ENCODE measurements at regions not wholly inside any gene's neighbourhood (a gene's known extent, or its start where the extent isn't known, plus 50 kb on each side); places are given as distances from the start of the nearest gene placed in this dataset.
"Not testable (repeated sequence)": the region's sequence is repeated elsewhere in the genome, so short reads cannot be mapped to it uniquely, and the experiment has no call there.

GRCh38 chr12:42906801-42907200 lies 317.3 kb upstream of the PRICKLE1 start:
- H4K91ac ChIP-seq (ENCODE audit: low read depth, low read length); H3K4me1 ChIP-seq (ENCODE audit: control insufficient read depth in 1 of 2, insufficient read depth in 2 of 2, low read length in 2 of 2); H3K79me1 ChIP-seq (ENCODE audit: low read length); H2BK5ac ChIP-seq (ENCODE audit: low read depth, low read length, poor library complexity); H3K9ac ChIP-seq (ENCODE audit: low read length); H3K9me3 ChIP-seq (ENCODE audit: insufficient read depth, low read depth, low read length); H3K14ac ChIP-seq (ENCODE audit: low read length); H3K23ac ChIP-seq (ENCODE audit: low read length); H4K8ac ChIP-seq (ENCODE audit: low read depth, low read length); DNase-seq; H2BK12ac ChIP-seq (ENCODE audit: low read length); H3K4ac ChIP-seq (ENCODE audit: low read depth, low read length); H3K18ac ChIP-seq (ENCODE audit: low read length); H2AFZ ChIP-seq (ENCODE audit: insufficient read depth, low read length, poor library complexity); H3K36me3 ChIP-seq (ENCODE audit: control insufficient read depth in 1 of 2, insufficient read depth in 2 of 2, low read length in 2 of 2); H3K4me2 ChIP-seq (ENCODE audit: low read length); H2AK5ac ChIP-seq (ENCODE audit: low read length); H2BK120ac ChIP-seq (ENCODE audit: insufficient read depth, low read length, poor library complexity); H4K12ac ChIP-seq (ENCODE audit: low read depth, low read length); H3K79me2 ChIP-seq (ENCODE audit: control insufficient read depth, insufficient read depth, low read length, poor library complexity); H3K4me3 ChIP-seq (ENCODE audit: low read depth, low read length); H3K27ac ChIP-seq (ENCODE audit: low read depth, low read length); H3K27me3 ChIP-seq (ENCODE audit: insufficient read depth, low read length): not testable (repeated sequence)
- WGBS (ENCODE audit: extremely low coverage, insufficient coverage, insufficient read length) = no CpG with 5 or more reads among the region's 2 CpGs

- Histone ChIP-seq H3K4ac (ENCODE audit: low read depth, low read length) (no peak overlapping the region), H2BK5ac (ENCODE audit: low read depth, low read length, poor library complexity) (no peak overlapping the region), H2AK5ac (ENCODE audit: low read length) (no peak overlapping the region), H2BK120ac (ENCODE audit: insufficient read depth, low read length, poor library complexity) (no peak overlapping the region), H3K4me1 (ENCODE audit: control insufficient read depth in 1 of 2, insufficient read depth in 2 of 2, low read length in 2 of 2) (peaks cover 0 to 4% of the 10 kb centered on the region in 2 experiments), H4K91ac (ENCODE audit: low read depth, low read length) (no peak overlapping the region), H3K9ac (ENCODE audit: low read length) (no peak overlapping the region), H3K14ac (ENCODE audit: low read length) (no peak overlapping the region), H3K79me1 (ENCODE audit: low read length) (peaks cover 3% of the 10 kb centered on the region), H3K4me3 (ENCODE audit: low read depth, low read length) (no peak overlapping the region), H4K8ac (ENCODE audit: low read depth, low read length) (no peak overlapping the region), H3K18ac (ENCODE audit: low read length) (no peak overlapping the region), H4K12ac (ENCODE audit: low read depth, low read length) (no peak overlapping the region), H3K4me2 (ENCODE audit: low read length) (no peak overlapping the region), H3K23ac (ENCODE audit: low read length) (no peak overlapping the region), H2BK12ac (ENCODE audit: low read length) (peak overlapping the region; percentile 56), H3K27ac (ENCODE audit: low read depth, low read length) (no peak overlapping the region), H3K9me3 (ENCODE audit: insufficient read depth, low read depth, low read length) (no peaks in the 10 kb centered on the region), H3K79me2 (ENCODE audit: control insufficient read depth, insufficient read depth, low read length, poor library complexity) (no peaks in the 10 kb centered on the region), H3K27me3 (ENCODE audit: insufficient read depth, low read length) (no peaks in the 10 kb centered on the region), H2AFZ (ENCODE audit: insufficient read depth, low read length, poor library complexity) (no peak overlapping the region), H3K36me3 (ENCODE audit: control insufficient read depth in 1 of 2, insufficient read depth in 2 of 2, low read length in 2 of 2) (no peaks in the 10 kb centered on the region)
- no peak for DNase-seq
- WGBS (ENCODE audit: extremely low coverage, insufficient coverage, insufficient read length) = no CpG with 5 or more reads among the region's 2 CpGs
Observed at GRCh38 chr12:42905419-42905705, 315.8 kb upstream of the PRICKLE1 start.

GRCh38 chr12:42904683-42905418 lies 315.3 kb upstream of the PRICKLE1 start:
- H4K91ac ChIP-seq (ENCODE audit: low read depth, low read length) = no peak overlapping the region
- H3K36me3 ChIP-seq (ENCODE audit: control insufficient read depth in 1 of 2, insufficient read depth in 2 of 2, low read length in 2 of 2) = no peaks in the 10 kb centered on the region
- no peak overlapping the region for H2BK12ac ChIP-seq (ENCODE audit: low read length)
- H4K8ac ChIP-seq (ENCODE audit: low read depth, low read length) = no peak overlapping the region
- H3K4me2 ChIP-seq (ENCODE audit: low read length) = no peak overlapping the region
- H3K79me1 ChIP-seq (ENCODE audit: low read length) = peaks cover under 1% of the 10 kb centered on the region
- H3K9ac ChIP-seq (ENCODE audit: low read length) = no peak overlapping the region
- H3K18ac ChIP-seq (ENCODE audit: low read length) = no peak overlapping the region
- no peak overlapping the region for H2BK5ac ChIP-seq (ENCODE audit: low read depth, low read length, poor library complexity)
- H3K9me3 ChIP-seq (ENCODE audit: insufficient read depth, low read depth, low read length) = no peaks in the 10 kb centered on the region
- H2AFZ ChIP-seq (ENCODE audit: insufficient read depth, low read length, poor library complexity) = no peak overlapping the region
- H3K79me2 ChIP-seq (ENCODE audit: control insufficient read depth, insufficient read depth, low read length, poor library complexity) = no peaks in the 10 kb centered on the region
- H4K12ac ChIP-seq (ENCODE audit: low read depth, low read length) = no peak overlapping the region
- H3K27ac ChIP-seq (ENCODE audit: low read depth, low read length) = no peak overlapping the region
- no peak overlapping the region for H3K4ac ChIP-seq (ENCODE audit: low read depth, low read length)
- no peak overlapping the region for H3K14ac ChIP-seq (ENCODE audit: low read length)
- H3K4me1 ChIP-seq (ENCODE audit: control insufficient read depth in 1 of 2, insufficient read depth in 2 of 2, low read length in 2 of 2) = peaks cover 0 to 4% of the 10 kb centered on the region in 2 experiments
- no peak for DNase-seq
- H2AK5ac ChIP-seq (ENCODE audit: low read length) = no peak overlapping the region
- H2BK120ac ChIP-seq (ENCODE audit: insufficient read depth, low read length, poor library complexity) = no peak overlapping the region
- WGBS (ENCODE audit: extremely low coverage, insufficient coverage, insufficient read length) = no CpG with 5 or more reads among the region's 12 CpGs
- H3K4me3 ChIP-seq (ENCODE audit: low read depth, low read length) = no peak overlapping the region
- H3K27me3 ChIP-seq (ENCODE audit: insufficient read depth, low read length) = no peaks in the 10 kb centered on the region
- no peak overlapping the region for H3K23ac ChIP-seq (ENCODE audit: low read length)

DNA sequence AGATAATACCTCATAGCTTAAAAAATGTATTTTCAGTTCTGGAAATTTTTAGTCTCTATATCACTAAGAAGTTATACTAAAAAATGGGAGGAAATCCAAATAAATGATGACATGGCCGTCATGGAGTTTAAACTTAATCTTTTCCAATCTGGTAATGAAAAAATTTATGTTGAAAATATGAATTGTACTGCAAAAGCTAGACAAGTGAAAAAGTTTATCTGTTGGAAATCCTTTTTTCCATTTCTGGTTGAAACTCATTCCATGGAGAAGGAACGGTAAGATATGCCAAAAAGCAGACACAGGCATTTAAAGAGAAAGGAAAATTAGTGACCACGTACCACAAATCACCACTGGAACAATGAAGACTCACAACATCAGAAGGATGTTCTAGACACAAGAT lies 314.2 kb upstream of the PRICKLE1 start:
- Histone ChIP-seq H3K23ac (ENCODE audit: low read length) (no peak overlapping the region), H3K14ac (ENCODE audit: low read length) (no peak overlapping the region), H3K4me2 (ENCODE audit: low read length) (no peak overlapping the region), H3K4me1 (ENCODE audit: control insufficient read depth in 1 of 2, insufficient read depth in 2 of 2, low read length in 2 of 2) (peaks cover 0 to 4% of the 10 kb centered on the region in 2 experiments), H2BK5ac (ENCODE audit: low read depth, low read length, poor library complexity) (no peak overlapping the region), H3K4ac (ENCODE audit: low read depth, low read length) (no peak overlapping the region), H2AK5ac (ENCODE audit: low read length) (no peak overlapping the region), H4K12ac (ENCODE audit: low read depth, low read length) (no peak overlapping the region), H3K27me3 (ENCODE audit: insufficient read depth, low read length) (no peaks in the 10 kb centered on the region), H2BK12ac (ENCODE audit: low read length) (no peak overlapping the region), H3K79me1 (ENCODE audit: low read length) (no peaks in the 10 kb centered on the region), H3K18ac (ENCODE audit: low read length) (no peak overlapping the region), H2BK120ac (ENCODE audit: insufficient read depth, low read length, poor library complexity) (no peak overlapping the region), H2AFZ (ENCODE audit: insufficient read depth, low read length, poor library complexity) (no peak overlapping the region), H3K27ac (ENCODE audit: low read depth, low read length) (no peak overlapping the region), H3K9ac (ENCODE audit: low read length) (no peak overlapping the region), H4K91ac (ENCODE audit: low read depth, low read length) (no peak overlapping the region), H3K9me3 (ENCODE audit: insufficient read depth, low read depth, low read length) (no peaks in the 10 kb centered on the region), H3K79me2 (ENCODE audit: control insufficient read depth, insufficient read depth, low read length, poor library complexity) (no peaks in the 10 kb centered on the region), H3K4me3 (ENCODE audit: low read depth, low read length) (no peak overlapping the region), H3K36me3 (ENCODE audit: control insufficient read depth in 1 of 2, insufficient read depth in 2 of 2, low read length in 2 of 2) (no peaks in the 10 kb centered on the region), H4K8ac (ENCODE audit: low read depth, low read length) (no peak overlapping the region)
- no CpG with 5 or more reads among the region's 3 CpGs for WGBS (ENCODE audit: extremely low coverage, insufficient coverage, insufficient read length)
- DNase-seq = no peak

All from trophoblast cell (in vitro differentiated cells and primary cell).